Endodermal cell (in vitro differentiated cells): ENCODE measurements at regions not wholly inside any gene's neighbourhood (a gene's known extent, or its start where the extent isn't known, plus 50 kb on each side); places are given as distances from the start of the nearest gene placed in this dataset.

Source experiments
- DNase-seq: peaks from one replicate; pipeline ENCODE4 v3.0.0-alpha.2; 2017
- H3K27ac ChIP-seq: 2 replicates; pipeline ENCODE4 v1.5.1; 2013; ENCODE audit warnings: mild to moderate bottlenecking, low read depth, low read length, moderate library complexity
- H3K27me3 ChIP-seq: 2 replicates; pipeline ENCODE4 v1.6.1; 2013; ENCODE audit warnings: mild to moderate bottlenecking, low read length, moderate library complexity; ENCODE audit not compliant: insufficient read depth, control insufficient read depth, poor library complexity, severe bottlenecking
- H3K36me3 ChIP-seq: 2 replicates; pipeline ENCODE4 v1.7.0; 2013; ENCODE audit warnings: mild to moderate bottlenecking, low read length, moderate library complexity; ENCODE audit not compliant: control insufficient read depth, insufficient read depth
- H3K4me1 ChIP-seq: one replicate; pipeline ENCODE4 v1.7.0; 2013; ENCODE audit warnings: low read length; ENCODE audit not compliant: control insufficient read depth, insufficient read depth
- H3K4me3 ChIP-seq: 2 replicates; pipeline ENCODE4 v1.5.1; 2013; ENCODE audit warnings: mild to moderate bottlenecking, low read length, moderate library complexity
- H3K9ac ChIP-seq: 2 replicates; pipeline ENCODE4 v1.6.1; 2013; ENCODE audit warnings: mild to moderate bottlenecking, low read length, moderate library complexity; ENCODE audit not compliant: poor library complexity, severe bottlenecking; ENCODE audit errors: extremely low read depth
- H3K9me3 ChIP-seq: 2 replicates; pipeline ENCODE4 v1.6.1; 2013; ENCODE audit warnings: mild to moderate bottlenecking, low read length, moderate library complexity; ENCODE audit not compliant: control insufficient read depth
- H3K27ac Mint-ChIP-seq: 2 replicates; pipeline ENCODE4 v1.8.0; 2020; ENCODE audit warnings: mixed read lengths
- H3K27me3 Mint-ChIP-seq: 2 replicates; pipeline ENCODE4 v1.8.0; 2021; ENCODE audit warnings: mild to moderate bottlenecking, mixed read lengths; ENCODE audit not compliant: insufficient read depth
- H3K36me3 Mint-ChIP-seq: 2 replicates; pipeline ENCODE4 v1.8.0; 2020; ENCODE audit warnings: low read depth, mixed read lengths
- H3K4me1 Mint-ChIP-seq: 2 replicates; pipeline ENCODE4 v1.8.0; 2020; ENCODE audit warnings: mixed read lengths
- H3K4me3 Mint-ChIP-seq: 2 replicates; pipeline ENCODE4 v1.8.0; 2020; ENCODE audit warnings: mild to moderate bottlenecking, moderate library complexity, mixed read lengths
- H3K9me3 Mint-ChIP-seq: 2 replicates; pipeline ENCODE4 v1.8.0; 2020; ENCODE audit warnings: mild to moderate bottlenecking, mixed read lengths
- CTCF ChIP-seq: fragments of 200-600 bp; sonication (generic); conservative IDR thresholded peaks from 2 replicates; pipeline ENCODE4 v1.5.0; 2021; ENCODE audit warnings: antibody characterized with exemption, mild to moderate bottlenecking
- WGBS, 2 experiments: methylation state at CpG; one replicate each; pipeline versions ENCODE4 v1.1.5 to v1.1.7; 2013; ENCODE audit warnings: missing lambda C conversion rate in 2 of 2, mixed read lengths in 1 of 2; ENCODE audit not compliant: insufficient coverage in 1 of 2, insufficient read length in 1 of 2; 5-methylcytosine and 5-hydroxymethylcytosine counted together

- Mint-ChIP-seq H3K36me3 (no peaks in the 10 kb centered on the region), H3K27me3 (no peaks in the 10 kb centered on the region), H3K9me3 (peaks cover under 1% of the 10 kb centered on the region), H3K4me3 (no peak overlapping the region), H3K27ac (no peak overlapping the region), H3K4me1 (peaks cover 19% of the 10 kb centered on the region)
- no peak for TF ChIP-seq CTCF
- DNase-seq, result no peak
- WGBS, 2 experiments, result 97 to 100% methylated on average over 1 to 2 of the region's 3 CpGs
- H3K4me3 ChIP-seq, result no peak overlapping the region
- peaks cover 3% of the 10 kb centered on the region for H3K4me1 ChIP-seq
- no peaks in the 10 kb centered on the region for H3K36me3 ChIP-seq
- no peaks in the 10 kb centered on the region for H3K27me3 ChIP-seq
- H3K9ac ChIP-seq, result no peak overlapping the region
- H3K27ac ChIP-seq, result no peak overlapping the region
- peaks cover 10% of the 10 kb centered on the region for H3K9me3 ChIP-seq
Observed at GRCh38 chr11:21838427-21838826, 354.5 kb upstream of the ANO5 start.

GRCh38 chr11:21839796-21840195, 353.1 kb upstream of the ANO5 start:
- Histone ChIP-seq H3K4me1 (peaks cover 3% of the 10 kb centered on the region), H3K36me3 (no peaks in the 10 kb centered on the region), H3K9me3 (peaks cover 7% of the 10 kb centered on the region), H3K9ac (no peak overlapping the region), H3K4me3 (no peak overlapping the region), H3K27me3 (no peaks in the 10 kb centered on the region), H3K27ac (no peak overlapping the region)
- DNase-seq, result no peak
- Mint-ChIP-seq H3K27me3 (no peaks in the 10 kb centered on the region), H3K4me1 (peaks cover 19% of the 10 kb centered on the region), H3K36me3 (no peaks in the 10 kb centered on the region), H3K4me3 (no peak overlapping the region), H3K27ac (no peak overlapping the region), H3K9me3 (peaks cover 9% of the 10 kb centered on the region)
- 91 to 100% methylated on average over 2 of the region's 2 CpGs for WGBS, 2 experiments
- TF ChIP-seq CTCF, result no peak

GRCh38 chr11:21861314-21861713, 331.6 kb upstream of the ANO5 start:
- WGBS, 2 experiments, result 15 to 16% methylated on average over 3 to 4 of the region's 4 CpGs
- Histone ChIP-seq H3K9me3 (no peaks in the 10 kb centered on the region), H3K9ac (no peak overlapping the region), H3K27me3 (no peaks in the 10 kb centered on the region), H3K27ac (no peak overlapping the region), H3K36me3 (no peaks in the 10 kb centered on the region), H3K4me3 (no peak overlapping the region), H3K4me1 (peaks cover 10% of the 10 kb centered on the region)
- H3K4me3 Mint-ChIP-seq, result no peak overlapping the region
- H3K27ac Mint-ChIP-seq, result no peak overlapping the region
- H3K36me3 Mint-ChIP-seq, result no peaks in the 10 kb centered on the region
- TF ChIP-seq CTCF, result no peak
- H3K27me3 Mint-ChIP-seq, result no peaks in the 10 kb centered on the region
- no peak for DNase-seq
- no peaks in the 10 kb centered on the region for H3K9me3 Mint-ChIP-seq
- H3K4me1 Mint-ChIP-seq, result peaks cover 27% of the 10 kb centered on the region
